Lower leg skin (tissue), 3 donors: ENCODE measurements at regions not wholly inside any gene's neighbourhood (a gene's known extent, or its start where the extent isn't known, plus 50 kb on each side); places are given as distances from the start of the nearest gene placed in this dataset.

Source experiments
- POLR2A ChIP-seq, 2 donors: fragments of 450-650 bp; IDR thresholded peaks; one replicate each; pipeline ENCODE4 v1.6.1; 2016 to 2017; ENCODE audit warnings: antibody characterized with exemption in 2 of 2, mild to moderate bottlenecking in 1 of 2, moderate library complexity in 1 of 2
- TF ChIP-seq, protein P1 (sequence below), 3 donors: fragments of 450-650 bp; IDR thresholded peaks; one replicate each; pipeline ENCODE4 v1.5.1; 2016; ENCODE audit warnings: antibody characterized with exemption in 3 of 3, mild to moderate bottlenecking in 3 of 3, moderate library complexity in 2 of 3

DNA sequence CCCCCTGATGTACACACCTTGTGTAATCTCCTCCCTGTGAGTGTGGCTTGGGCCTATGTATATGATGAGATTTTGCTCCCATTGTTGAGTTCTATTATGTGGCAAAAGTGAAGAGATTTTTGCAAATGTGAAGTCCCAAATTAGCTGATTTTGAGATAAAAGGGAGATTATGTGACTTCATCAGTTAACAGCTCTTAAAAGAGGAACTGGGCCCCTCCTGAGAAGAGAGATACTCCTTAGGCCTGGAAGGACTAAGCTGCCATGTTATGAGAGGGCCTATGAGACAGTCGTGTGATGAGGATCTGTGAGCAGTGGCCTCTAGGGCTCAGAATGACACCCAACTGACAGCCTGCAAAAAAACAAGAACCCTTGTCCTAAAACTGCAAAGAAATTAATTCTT, 93.4 kb downstream of the OR5AK2 start:
- no peak for TF ChIP-seq POLR2A (IDR thresholded peaks at IDR 0.05)
- TF ChIP-seq, protein P1, sequence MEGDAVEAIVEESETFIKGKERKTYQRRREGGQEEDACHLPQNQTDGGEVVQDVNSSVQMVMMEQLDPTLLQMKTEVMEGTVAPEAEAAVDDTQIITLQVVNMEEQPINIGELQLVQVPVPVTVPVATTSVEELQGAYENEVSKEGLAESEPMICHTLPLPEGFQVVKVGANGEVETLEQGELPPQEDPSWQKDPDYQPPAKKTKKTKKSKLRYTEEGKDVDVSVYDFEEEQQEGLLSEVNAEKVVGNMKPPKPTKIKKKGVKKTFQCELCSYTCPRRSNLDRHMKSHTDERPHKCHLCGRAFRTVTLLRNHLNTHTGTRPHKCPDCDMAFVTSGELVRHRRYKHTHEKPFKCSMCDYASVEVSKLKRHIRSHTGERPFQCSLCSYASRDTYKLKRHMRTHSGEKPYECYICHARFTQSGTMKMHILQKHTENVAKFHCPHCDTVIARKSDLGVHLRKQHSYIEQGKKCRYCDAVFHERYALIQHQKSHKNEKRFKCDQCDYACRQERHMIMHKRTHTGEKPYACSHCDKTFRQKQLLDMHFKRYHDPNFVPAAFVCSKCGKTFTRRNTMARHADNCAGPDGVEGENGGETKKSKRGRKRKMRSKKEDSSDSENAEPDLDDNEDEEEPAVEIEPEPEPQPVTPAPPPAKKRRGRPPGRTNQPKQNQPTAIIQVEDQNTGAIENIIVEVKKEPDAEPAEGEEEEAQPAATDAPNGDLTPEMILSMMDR (IDR thresholded peaks at IDR 0.05) = no peak
